DND-41 (cell line): ENCODE measurements at regions not wholly inside any gene's neighbourhood (a gene's known extent, or its start where the extent isn't known, plus 50 kb on each side); places are given as distances from the start of the nearest gene placed in this dataset.
"Not testable (repeated sequence)": the region's sequence is repeated elsewhere in the genome, so short reads cannot be mapped to it uniquely, and the experiment has no call there.

Experiments used
- ATAC-seq: fragments of 200-7000 bp; cut with Tn5 transposase; 3 replicates; pipeline ENCODE4 v1.9.1; 2021; ENCODE audit warnings: low read depth; ENCODE audit not compliant: insufficient read depth
- DNase-seq: peaks from one replicate; pipeline ENCODE4 v3.0.0-alpha.2; 2020
- H2AFZ ChIP-seq: 2 replicates; pipeline ENCODE4 v1.6.0; 2012; ENCODE audit warnings: low read depth, low read length
- H3K27ac ChIP-seq: 2 replicates; pipeline ENCODE4 v1.5.1; 2012; ENCODE audit warnings: low read length, inconsistent platforms
- H3K27me3 ChIP-seq: fragments of 200-600 bp; sonication (generic); 2 replicates; pipeline ENCODE4 v1.6.0; 2012; ENCODE audit warnings: low read length, mild to moderate bottlenecking, inconsistent platforms; ENCODE audit not compliant: insufficient read depth, poor library complexity
- H3K36me3 ChIP-seq: 2 replicates; pipeline ENCODE4 v1.5.1; 2012; ENCODE audit warnings: low read length, inconsistent platforms; ENCODE audit not compliant: insufficient read depth
- H3K4me1 ChIP-seq: 2 replicates; pipeline ENCODE4 v1.5.1; 2012; ENCODE audit warnings: mild to moderate bottlenecking, low read length; ENCODE audit not compliant: insufficient read depth
- H3K4me2 ChIP-seq: 2 replicates; pipeline ENCODE4 v1.6.0; 2012; ENCODE audit warnings: mild to moderate bottlenecking, moderate library complexity, low read length, inconsistent platforms; ENCODE audit not compliant: insufficient read depth
- H3K4me3 ChIP-seq, 2 experiments: fragments of 200-600 bp in 1 of 2; shearing (Covaris generic) in 1 of 2; 2 replicates each; pipeline ENCODE4 v1.5.1; 2012 to 2016; ENCODE audit warnings: inconsistent platforms in 2 of 2, low read length in 2 of 2, mild to moderate bottlenecking in 2 of 2, low read depth in 1 of 2, moderate library complexity in 1 of 2
- H3K79me2 ChIP-seq: 2 replicates; pipeline ENCODE4 v1.6.0; 2012; ENCODE audit warnings: low read length, inconsistent platforms; ENCODE audit not compliant: insufficient read depth
- H3K9ac ChIP-seq: 2 replicates; pipeline ENCODE4 v1.6.0; 2012; ENCODE audit warnings: low read depth, mild to moderate bottlenecking, inconsistent platforms, low read length, moderate library complexity
- H3K9me3 ChIP-seq: 2 replicates; pipeline ENCODE4 v1.5.1; 2012; ENCODE audit warnings: low read length, moderate library complexity, mild to moderate bottlenecking, inconsistent platforms; ENCODE audit not compliant: insufficient read depth, severe bottlenecking
- H4K20me1 ChIP-seq: 2 replicates; pipeline ENCODE4 v1.6.0; 2012; ENCODE audit warnings: low read length; ENCODE audit not compliant: insufficient read depth
- EZH2 ChIP-seq: IDR thresholded peaks from 3 replicates; pipeline ENCODE4 v1.6.1; 2012; ENCODE audit warnings: borderline replicate concordance, low read depth, mild to moderate bottlenecking, moderate library complexity, low read length, inconsistent platforms; ENCODE audit not compliant: severe bottlenecking
- TF ChIP-seq, protein P1 (sequence below): IDR thresholded peaks from 2 replicates; pipeline ENCODE4 v1.5.1; 2012; ENCODE audit warnings: borderline replicate concordance, low read length, moderate library complexity, mild to moderate bottlenecking; ENCODE audit not compliant: poor library complexity, severe bottlenecking; ENCODE audit errors: extremely low read depth

DNA sequence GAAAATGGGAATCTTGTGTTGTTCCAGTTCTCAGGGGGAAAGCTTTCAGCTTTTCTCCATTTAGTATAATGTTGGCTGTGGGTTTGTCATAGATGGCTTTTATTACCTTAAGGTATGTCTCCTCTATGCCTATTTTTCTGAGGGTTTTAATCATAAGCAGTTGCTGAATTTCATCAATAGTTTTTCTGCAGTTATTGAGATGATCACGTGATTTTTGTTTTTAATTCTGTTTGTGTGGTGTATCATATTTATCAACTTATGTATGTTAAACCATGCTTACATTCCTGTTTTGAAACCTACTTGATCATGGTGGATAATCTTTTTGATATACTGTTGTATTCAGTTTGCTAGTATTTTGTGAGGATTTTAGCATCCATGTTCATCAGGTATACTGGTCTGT is 66.8 kb upstream of the CENPE start:
- DNase-seq (no peak), ATAC-seq (no peak)
- Histone ChIP-seq H3K27ac (no peak overlapping the region), H3K9me3 (no peaks in the 10 kb centered on the region), H3K4me2 (no peak overlapping the region), H3K27me3 (no peaks in the 10 kb centered on the region), H2AFZ (no peak overlapping the region), H3K4me1 (no peaks in the 10 kb centered on the region), H3K9ac (no peak overlapping the region), H3K79me2 (no peaks in the 10 kb centered on the region), H4K20me1 (no peaks in the 10 kb centered on the region), H3K36me3 (no peaks in the 10 kb centered on the region), H3K4me3 (no peak overlapping the region)
- no peak for TF ChIP-seq EZH2
- TF ChIP-seq, protein P1, sequence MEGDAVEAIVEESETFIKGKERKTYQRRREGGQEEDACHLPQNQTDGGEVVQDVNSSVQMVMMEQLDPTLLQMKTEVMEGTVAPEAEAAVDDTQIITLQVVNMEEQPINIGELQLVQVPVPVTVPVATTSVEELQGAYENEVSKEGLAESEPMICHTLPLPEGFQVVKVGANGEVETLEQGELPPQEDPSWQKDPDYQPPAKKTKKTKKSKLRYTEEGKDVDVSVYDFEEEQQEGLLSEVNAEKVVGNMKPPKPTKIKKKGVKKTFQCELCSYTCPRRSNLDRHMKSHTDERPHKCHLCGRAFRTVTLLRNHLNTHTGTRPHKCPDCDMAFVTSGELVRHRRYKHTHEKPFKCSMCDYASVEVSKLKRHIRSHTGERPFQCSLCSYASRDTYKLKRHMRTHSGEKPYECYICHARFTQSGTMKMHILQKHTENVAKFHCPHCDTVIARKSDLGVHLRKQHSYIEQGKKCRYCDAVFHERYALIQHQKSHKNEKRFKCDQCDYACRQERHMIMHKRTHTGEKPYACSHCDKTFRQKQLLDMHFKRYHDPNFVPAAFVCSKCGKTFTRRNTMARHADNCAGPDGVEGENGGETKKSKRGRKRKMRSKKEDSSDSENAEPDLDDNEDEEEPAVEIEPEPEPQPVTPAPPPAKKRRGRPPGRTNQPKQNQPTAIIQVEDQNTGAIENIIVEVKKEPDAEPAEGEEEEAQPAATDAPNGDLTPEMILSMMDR = no peak

- H3K27me3 ChIP-seq, H4K20me1 ChIP-seq, H3K9ac ChIP-seq, H3K36me3 ChIP-seq, DNase-seq, H3K79me2 ChIP-seq, ATAC-seq, H2AFZ ChIP-seq, H3K9me3 ChIP-seq, H3K4me3 ChIP-seq, H3K4me1 ChIP-seq, H3K4me2 ChIP-seq, H3K27ac ChIP-seq: not testable (repeated sequence)
Observed at GRCh38 chr4:103256068-103256467, 57.9 kb upstream of the CENPE start.
